Upper lobe of left lung (tissue), 6 donors: ENCODE measurements at regions not wholly inside any gene's neighbourhood (a gene's known extent, or its start where the extent isn't known, plus 50 kb on each side); places are given as distances from the start of the nearest gene placed in this dataset.
"Not testable (repeated sequence)": the region's sequence is repeated elsewhere in the genome, so short reads cannot be mapped to it uniquely, and the experiment has no call there.

Experiments
- ATAC-seq, 2 donors: fragments of 200-7000 bp; cut with Tn5 transposase; one replicate each; pipeline ENCODE4 v1.9.1; 2022; ENCODE audit warnings: mild to moderate bottlenecking in 2 of 2, moderate library complexity in 2 of 2; ENCODE audit not compliant: low FRiP score in 2 of 2
- DNase-seq, 2 donors: peaks; one replicate each; pipeline ENCODE4 v3.0.0-alpha.2; 2019 to 2020
- H3K27ac ChIP-seq, 4 donors: fragments of 200-600 bp; sonication (generic); one replicate each; pipeline ENCODE4 v1.5.1; 2016 to 2019
- H3K27me3 ChIP-seq, 4 donors: fragments of 200-600 bp; sonication (generic); one replicate each; pipeline ENCODE4 v1.5.1; 2017 to 2019
- H3K36me3 ChIP-seq, 4 donors: fragments of 200-600 bp; sonication (generic); one replicate each; pipeline ENCODE4 v1.5.1; 2016 to 2019
- H3K4me1 ChIP-seq, 4 donors: fragments of 200-600 bp; sonication (generic); one replicate each; pipeline ENCODE4 v1.5.1; 2018 to 2019
- H3K4me3 ChIP-seq, 4 donors: fragments of 200-600 bp; sonication (generic); one replicate each; pipeline ENCODE4 v1.5.1; 2017 to 2019; ENCODE audit warnings: mild to moderate bottlenecking in 2 of 4, moderate library complexity in 1 of 4
- H3K9me3 ChIP-seq, 4 donors: fragments of 200-600 bp; sonication (generic); one replicate each; pipeline ENCODE4 v1.5.1; 2018 to 2019
- WGBS, 2 donors: methylation state at CpG; one replicate each; pipeline ENCODE4 v1.1.5; 2017 to 2018; 5-methylcytosine and 5-hydroxymethylcytosine counted together
- donor health status: DM: no; HTN: no; CAD: no; lungs with moderate emphysema.
- donor health status: DM: no; HTN: yes; CAD: no; lungs with severe emphysema.

DNA sequence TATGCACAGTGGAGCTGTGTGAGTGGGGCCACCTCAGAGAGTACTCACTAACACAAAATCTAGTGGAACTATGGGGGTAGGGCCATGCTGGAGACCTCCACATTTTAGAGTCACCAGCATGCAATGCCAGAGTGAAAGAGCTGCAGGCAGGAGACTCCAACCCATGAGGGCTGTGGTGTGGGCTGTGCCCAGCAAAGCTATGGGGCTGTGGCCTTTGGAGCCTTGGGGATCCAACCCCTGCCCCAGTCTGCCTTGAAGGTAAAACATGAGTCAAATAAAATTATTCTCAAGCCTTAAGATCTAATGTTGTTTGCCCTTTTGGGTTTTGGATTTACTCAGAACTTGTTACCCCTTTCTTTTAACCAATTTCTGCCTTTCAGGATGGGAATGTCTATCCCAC is 163.8 kb upstream of the ZNF658 start:
- H3K36me3 ChIP-seq, H3K4me1 ChIP-seq, H3K9me3 ChIP-seq, H3K27ac ChIP-seq, H3K4me3 ChIP-seq, ATAC-seq, H3K27me3 ChIP-seq, DNase-seq: not testable (repeated sequence)

DNA sequence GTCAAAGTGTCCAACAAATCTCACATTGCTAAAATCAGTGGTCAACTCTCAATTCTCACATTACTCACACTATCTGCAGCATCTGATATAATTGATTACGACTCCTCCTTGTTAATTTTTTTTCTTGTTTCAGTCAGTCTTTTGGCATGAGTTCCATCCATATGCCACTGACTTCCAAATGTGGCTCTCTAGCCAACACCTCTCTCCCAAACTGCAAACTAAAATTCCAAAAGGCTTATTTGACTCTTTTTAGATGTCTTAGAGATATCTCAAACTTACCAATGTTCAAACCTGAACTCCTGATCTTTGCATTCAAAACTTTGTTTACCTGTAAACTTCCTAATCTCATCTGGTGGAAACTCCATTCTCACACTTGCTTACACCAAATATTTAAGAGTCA is 162.1 kb upstream of the ZNF658 start:
- ATAC-seq, H3K4me1 ChIP-seq, H3K27me3 ChIP-seq, H3K36me3 ChIP-seq, H3K4me3 ChIP-seq, DNase-seq, H3K27ac ChIP-seq, H3K9me3 ChIP-seq: not testable (repeated sequence)
- WGBS, 2 donors: 70 to 100% methylated on average over 1 of the region's 1 CpG

DNA sequence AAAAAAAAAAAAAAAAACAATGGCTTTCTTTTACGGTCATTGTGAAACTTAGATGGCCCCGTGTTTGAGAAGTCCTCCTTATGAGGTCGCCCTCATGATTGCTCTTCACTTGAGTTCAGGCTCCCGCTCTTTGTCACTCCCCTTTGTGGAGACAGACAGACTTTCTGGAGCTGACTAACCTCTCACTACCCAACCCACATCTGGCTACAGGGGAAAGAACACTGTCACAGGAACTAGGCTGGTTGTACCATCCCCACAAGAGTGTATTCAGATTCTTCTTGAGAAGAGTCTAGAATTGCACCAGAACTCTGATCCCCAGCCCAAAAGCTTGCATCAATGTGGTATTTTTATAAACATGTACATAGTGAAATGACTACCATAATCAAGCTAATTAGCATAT is 160.4 kb upstream of the ZNF658 start:
- H3K36me3 ChIP-seq, H3K9me3 ChIP-seq, DNase-seq, ATAC-seq, H3K27ac ChIP-seq, H3K4me1 ChIP-seq, H3K4me3 ChIP-seq, H3K27me3 ChIP-seq: not testable (repeated sequence)
- no CpG with 5 or more reads among the region's 4 CpGs for WGBS, 2 donors

GRCh38 chr9:66745846-66746245 is 154.7 kb upstream of the ZNF658 start:
- DNase-seq: peak in 1 of 2 donors; percentile 29
- H3K4me1 ChIP-seq, H3K36me3 ChIP-seq, ATAC-seq, H3K27ac ChIP-seq, H3K27me3 ChIP-seq, H3K4me3 ChIP-seq, H3K9me3 ChIP-seq: not testable (repeated sequence)
- WGBS, 2 donors: 96 to 98% methylated on average over 8 to 10 of the region's 27 CpGs

DNA sequence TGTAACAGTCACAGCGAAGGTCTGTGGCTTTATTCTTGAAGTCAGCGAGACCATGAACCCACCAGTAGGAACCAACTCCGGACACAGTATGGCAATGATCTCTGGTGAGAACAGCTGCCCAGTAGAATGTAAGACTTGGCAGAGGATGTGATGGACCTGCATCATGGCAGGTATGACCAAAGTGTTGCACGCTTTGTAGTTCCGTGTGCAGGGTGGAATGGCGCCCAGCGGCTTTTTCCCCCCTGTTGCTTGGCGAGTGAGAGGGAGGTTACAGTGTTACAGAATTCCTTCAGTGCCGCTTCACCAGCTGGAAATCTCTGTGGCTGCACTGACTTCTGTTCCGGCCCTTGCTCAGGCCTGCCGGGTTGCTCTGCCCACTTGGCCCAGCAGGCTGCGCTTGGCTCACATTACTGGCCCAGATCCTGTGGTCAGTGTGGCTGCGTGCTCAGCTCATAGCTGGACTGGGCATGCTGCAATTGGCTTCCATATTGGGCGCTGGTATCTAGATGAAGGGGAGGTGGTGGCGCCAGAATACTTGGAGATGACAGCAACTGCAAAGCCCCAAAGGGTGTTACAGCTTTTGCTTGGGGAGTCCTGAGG is 148.1 kb upstream of the ZNF658 start:
- not testable (repeated sequence) for H3K27me3 ChIP-seq, H3K4me3 ChIP-seq, H3K4me1 ChIP-seq, H3K9me3 ChIP-seq, DNase-seq, H3K36me3 ChIP-seq, H3K27ac ChIP-seq
- WGBS, 2 donors: 90 to 91% methylated on average over 2 to 4 of the region's 15 CpGs
- peak in 1 of 2 donors; percentile 61 for ATAC-seq

DNA sequence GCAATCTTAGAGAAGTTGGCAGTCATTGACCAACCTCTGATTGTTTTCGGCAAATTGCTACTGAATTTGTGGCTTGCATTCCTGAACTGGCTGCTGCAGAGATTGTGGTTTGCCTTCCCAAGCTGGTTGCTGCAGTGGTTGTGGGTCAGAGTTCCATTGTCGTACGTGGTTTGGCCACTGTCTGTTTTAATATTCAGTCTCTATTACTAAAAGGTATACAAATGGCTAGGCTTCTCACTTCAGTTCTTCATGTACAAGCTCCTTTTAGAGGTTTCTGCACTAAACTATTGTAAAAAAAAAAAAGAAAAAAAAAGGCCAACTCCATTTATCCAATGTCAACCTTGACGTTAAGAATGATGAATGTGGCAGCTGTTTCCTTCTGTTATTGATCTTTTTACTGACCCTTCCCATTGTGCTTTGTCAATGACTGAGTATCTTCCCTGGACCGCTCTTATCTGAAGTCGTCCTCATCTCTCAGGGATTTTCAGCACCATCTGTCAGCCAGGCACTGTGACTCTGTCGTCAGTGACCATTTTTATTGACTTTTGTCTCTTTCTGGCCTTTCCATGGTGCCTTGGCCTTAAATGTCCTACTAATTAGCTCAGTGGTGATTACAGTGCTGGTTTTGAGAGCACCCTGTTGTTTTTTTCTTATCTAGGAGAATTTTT is 140.6 kb upstream of the ZNF658 start:
- DNase-seq: not testable (repeated sequence)

GRCh38 chr9:66764799-66765493 is 135.6 kb upstream of the ZNF658 start:
- H3K4me3 ChIP-seq, H3K36me3 ChIP-seq, ATAC-seq, H3K27ac ChIP-seq, H3K4me1 ChIP-seq, H3K9me3 ChIP-seq, H3K27me3 ChIP-seq, DNase-seq: not testable (repeated sequence)
- WGBS, 2 donors: no CpG with 5 or more reads among the region's 3 CpGs

More for the DNA sequence above, 140.6 kb upstream of the ZNF658 start:
- H3K36me3 ChIP-seq, H3K4me1 ChIP-seq, H3K4me3 ChIP-seq, H3K9me3 ChIP-seq, H3K27me3 ChIP-seq, H3K27ac ChIP-seq, ATAC-seq: not testable (repeated sequence)
- WGBS, 2 donors: no CpG with 5 or more reads among the region's 7 CpGs

- not testable (repeated sequence) for H3K4me3 ChIP-seq, H3K36me3 ChIP-seq, H3K27me3 ChIP-seq, H3K4me1 ChIP-seq, DNase-seq, H3K9me3 ChIP-seq, ATAC-seq, H3K27ac ChIP-seq
- WGBS, 2 donors: no CpG with 5 or more reads among the region's 2 CpGs
These were observed 135.0 kb upstream of the ZNF658 start for GRCh38 chr9:66765531-66765930.

- not testable (repeated sequence) for DNase-seq, H3K4me1 ChIP-seq, ATAC-seq, H3K9me3 ChIP-seq, H3K27ac ChIP-seq, H3K4me3 ChIP-seq, H3K36me3 ChIP-seq, H3K27me3 ChIP-seq
- WGBS, 2 donors: no CpG with 5 or more reads among the region's 2 CpGs
These were observed 129.0 kb upstream of the ZNF658 start for GRCh38 chr9:66771504-66771903.

DNA sequence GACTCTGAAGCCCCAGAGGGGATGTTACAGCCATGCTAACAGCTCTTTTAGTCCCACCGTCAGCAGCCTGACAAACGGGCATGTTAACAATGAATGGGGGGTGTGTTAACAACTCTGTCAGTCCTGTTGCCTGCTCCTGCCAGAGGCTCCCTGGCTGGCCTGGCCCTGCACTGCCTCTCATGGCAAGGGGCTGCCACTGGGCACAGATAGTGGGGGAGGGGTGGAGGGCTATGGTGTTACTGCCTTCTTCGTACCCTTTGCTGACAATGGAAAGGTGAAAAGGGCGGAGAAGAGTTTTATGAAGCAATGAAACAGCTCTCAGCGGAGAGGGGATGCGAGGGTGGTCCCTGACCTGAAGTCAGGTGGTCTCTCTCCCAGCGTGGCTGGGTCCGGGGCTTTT is 125.9 kb upstream of the ZNF658 start:
- H3K27me3 ChIP-seq, DNase-seq, ATAC-seq, H3K4me1 ChIP-seq, H3K27ac ChIP-seq, H3K36me3 ChIP-seq, H3K9me3 ChIP-seq, H3K4me3 ChIP-seq: not testable (repeated sequence)
- WGBS, 2 donors: 90 to 94% methylated on average over 6 of the region's 8 CpGs

- ATAC-seq: peak in 1 of 2 donors; percentile 45
- H3K4me1 ChIP-seq, DNase-seq, H3K9me3 ChIP-seq, H3K36me3 ChIP-seq, H3K27me3 ChIP-seq, H3K27ac ChIP-seq, H3K4me3 ChIP-seq: not testable (repeated sequence)
- WGBS, 2 donors: 57 to 71% methylated on average over 1 of the region's 7 CpGs
These were observed 120.4 kb upstream of the ZNF658 start for GRCh38 chr9:66779944-66780661.

DNA sequence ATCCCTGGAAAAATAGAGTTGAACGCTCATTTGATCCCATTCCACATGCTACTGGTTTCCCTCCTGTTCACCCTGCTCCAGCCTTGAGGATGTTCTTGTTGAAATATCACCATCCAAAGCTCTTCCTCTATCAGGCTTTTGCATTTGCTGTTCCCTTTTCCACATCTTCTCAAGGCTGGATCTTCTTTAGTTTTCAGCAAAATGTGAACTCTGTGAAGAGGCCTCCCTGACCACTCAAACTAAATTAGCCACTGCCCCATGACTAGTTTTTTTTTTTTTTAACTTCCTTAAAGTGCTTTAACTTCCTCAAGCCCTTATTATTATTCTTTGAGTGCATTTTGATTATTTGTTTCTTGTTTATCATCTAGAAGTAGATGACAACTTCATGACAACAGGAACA is 119.3 kb upstream of the ZNF658 start:
- 0% methylated on average over 1 of the region's 1 CpG for WGBS, 2 donors
- not testable (repeated sequence) for H3K4me3 ChIP-seq, H3K36me3 ChIP-seq, H3K27ac ChIP-seq, H3K27me3 ChIP-seq, H3K4me1 ChIP-seq, DNase-seq, H3K9me3 ChIP-seq
- peak in 1 of 2 donors; percentile 52 for ATAC-seq

GRCh38 chr9:66782010-66782409 is 118.5 kb upstream of the ZNF658 start:
- not testable (repeated sequence) for DNase-seq, H3K27ac ChIP-seq, H3K27me3 ChIP-seq, H3K4me1 ChIP-seq, H3K36me3 ChIP-seq, H3K9me3 ChIP-seq, H3K4me3 ChIP-seq
- WGBS, 2 donors: 6 to 64% methylated on average over 2 to 4 of the region's 6 CpGs
- peak in 1 of 2 donors; percentile 38 for ATAC-seq
